SU-DHL-6 (cell line): ENCODE measurements at regions not wholly inside any gene's neighbourhood (a gene's known extent, or its start where the extent isn't known, plus 50 kb on each side); places are given as distances from the start of the nearest gene placed in this dataset.

Experiments used
- H2AFZ ChIP-seq: fragments of 200-600 bp; sonication (generic); 2 replicates; pipeline ENCODE4 v1.6.1; 2014; ENCODE audit warnings: low read depth, mild to moderate bottlenecking, moderate library complexity, mixed read lengths, antibody characterized with exemption, low read length; ENCODE audit not compliant: severe bottlenecking
- H3F3A ChIP-seq: fragments of 200-600 bp; shearing (Covaris generic); 2 replicates; pipeline ENCODE4 v1.6.0; 2016; ENCODE audit warnings: antibody characterized with exemption, mild to moderate bottlenecking; ENCODE audit not compliant: insufficient read depth
- H3K27ac ChIP-seq: fragments of 200-600 bp; sonication (generic); 2 replicates; pipeline ENCODE4 v1.5.1; 2016; ENCODE audit warnings: low read depth, mild to moderate bottlenecking, low read length, moderate library complexity, mixed read lengths
- H3K27me3 ChIP-seq: fragments of 200-600 bp; sonication (generic), shearing (Covaris generic); 2 replicates; pipeline ENCODE4 v1.6.0; 2014; ENCODE audit warnings: mild to moderate bottlenecking, low read length
- H3K36me3 ChIP-seq: fragments of 200-600 bp; sonication (generic); 2 replicates; pipeline ENCODE4 v1.6.1; 2014; ENCODE audit warnings: mild to moderate bottlenecking, low read length, mixed read lengths
- H3K4me2 ChIP-seq: fragments of 300-600, 200-600 bp; shearing (Covaris generic), sonication (generic); 2 replicates; pipeline ENCODE4 v1.6.0; 2014; ENCODE audit warnings: low read length, low read depth, mild to moderate bottlenecking; ENCODE audit not compliant: poor library complexity, severe bottlenecking
- H3K4me3 ChIP-seq: fragments of 200-600 bp; sonication (generic); 2 replicates; pipeline ENCODE4 v1.5.1; 2014; ENCODE audit warnings: antibody characterized with exemption, low read length, mild to moderate bottlenecking, mixed read lengths; ENCODE audit not compliant: insufficient read depth, poor library complexity, severe bottlenecking
- H3K79me2 ChIP-seq: fragments of 200-600 bp; sonication (generic); 2 replicates; pipeline ENCODE4 v1.6.1; 2014; ENCODE audit warnings: mild to moderate bottlenecking, low read length, moderate library complexity; ENCODE audit not compliant: insufficient read depth
- H3K9ac ChIP-seq: fragments of 200-600 bp; sonication (generic); 2 replicates; pipeline ENCODE4 v1.7.0; 2014; ENCODE audit warnings: mild to moderate bottlenecking, low read length
- H3K9me2 ChIP-seq: fragments of 200-600 bp; sonication (generic); replicated peaks from 2 replicates; pipeline ENCODE4 v1.6.1; 2014; ENCODE audit warnings: low read length; ENCODE audit not compliant: insufficient read depth
- H3K9me3 ChIP-seq: fragments of 200-600 bp; sonication (generic); 2 replicates; pipeline ENCODE4 v1.6.1; 2014; ENCODE audit warnings: low read length, mixed read lengths; ENCODE audit not compliant: insufficient read depth
- H4K20me1 ChIP-seq: fragments of 200-600 bp; sonication (generic); 2 replicates; pipeline ENCODE4 v1.6.1; 2014; ENCODE audit warnings: low read depth, mild to moderate bottlenecking, antibody characterized with exemption, low read length, moderate library complexity, mixed read lengths
- EZH2phosphoT487 ChIP-seq: fragments of 200-600 bp; sonication (generic), shearing (Covaris generic); conservative IDR thresholded peaks from 2 replicates; pipeline ENCODE4 v1.6.1; 2018; ENCODE audit warnings: mild to moderate bottlenecking, antibody characterized with exemption, low read length, moderate library complexity, mixed read lengths
- TF ChIP-seq, protein P1 (sequence below): fragments of 200-600 bp; sonication (generic); IDR thresholded peaks from one replicate; pipeline ENCODE4 v1.5.1; 2017; ENCODE audit warnings: antibody characterized with exemption, mild to moderate bottlenecking, low read length, moderate library complexity; ENCODE audit not compliant: insufficient read depth, poor library complexity, severe bottlenecking

- Histone ChIP-seq H3K79me2 (no peaks in the 10 kb centered on the region), H3K9ac (no peak overlapping the region), H3F3A (no peaks in the 10 kb centered on the region), H3K27ac (no peak overlapping the region), H4K20me1 (no peaks in the 10 kb centered on the region), H3K9me3 (no peaks in the 10 kb centered on the region), H3K9me2 (no peaks in the 10 kb centered on the region), H3K4me3 (no peak overlapping the region), H3K36me3 (no peaks in the 10 kb centered on the region), H3K27me3 (no peaks in the 10 kb centered on the region), H2AFZ (no peak overlapping the region), H3K4me2 (no peak overlapping the region)
- TF ChIP-seq, protein P1, sequence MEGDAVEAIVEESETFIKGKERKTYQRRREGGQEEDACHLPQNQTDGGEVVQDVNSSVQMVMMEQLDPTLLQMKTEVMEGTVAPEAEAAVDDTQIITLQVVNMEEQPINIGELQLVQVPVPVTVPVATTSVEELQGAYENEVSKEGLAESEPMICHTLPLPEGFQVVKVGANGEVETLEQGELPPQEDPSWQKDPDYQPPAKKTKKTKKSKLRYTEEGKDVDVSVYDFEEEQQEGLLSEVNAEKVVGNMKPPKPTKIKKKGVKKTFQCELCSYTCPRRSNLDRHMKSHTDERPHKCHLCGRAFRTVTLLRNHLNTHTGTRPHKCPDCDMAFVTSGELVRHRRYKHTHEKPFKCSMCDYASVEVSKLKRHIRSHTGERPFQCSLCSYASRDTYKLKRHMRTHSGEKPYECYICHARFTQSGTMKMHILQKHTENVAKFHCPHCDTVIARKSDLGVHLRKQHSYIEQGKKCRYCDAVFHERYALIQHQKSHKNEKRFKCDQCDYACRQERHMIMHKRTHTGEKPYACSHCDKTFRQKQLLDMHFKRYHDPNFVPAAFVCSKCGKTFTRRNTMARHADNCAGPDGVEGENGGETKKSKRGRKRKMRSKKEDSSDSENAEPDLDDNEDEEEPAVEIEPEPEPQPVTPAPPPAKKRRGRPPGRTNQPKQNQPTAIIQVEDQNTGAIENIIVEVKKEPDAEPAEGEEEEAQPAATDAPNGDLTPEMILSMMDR = no peak
- no peak for TF ChIP-seq EZH2phosphoT487
These were observed 591.8 kb upstream of the ADAMTS16 start for GRCh38 chr5:4548341-4548740.

- Histone ChIP-seq H3K4me2 (no peak overlapping the region), H3K4me3 (no peak overlapping the region), H3K27ac (no peak overlapping the region), H3K36me3 (no peaks in the 10 kb centered on the region), H3K79me2 (no peaks in the 10 kb centered on the region), H3K27me3 (no peaks in the 10 kb centered on the region), H4K20me1 (no peaks in the 10 kb centered on the region), H3K9me3 (no peaks in the 10 kb centered on the region), H3K9ac (no peak overlapping the region), H3F3A (no peaks in the 10 kb centered on the region), H3K9me2 (no peaks in the 10 kb centered on the region), H2AFZ (no peak overlapping the region)
- TF ChIP-seq EZH2phosphoT487 = no peak
- TF ChIP-seq, protein P1 = no peak
These were observed 590.8 kb upstream of the ADAMTS16 start for GRCh38 chr5:4549351-4549750.

DNA sequence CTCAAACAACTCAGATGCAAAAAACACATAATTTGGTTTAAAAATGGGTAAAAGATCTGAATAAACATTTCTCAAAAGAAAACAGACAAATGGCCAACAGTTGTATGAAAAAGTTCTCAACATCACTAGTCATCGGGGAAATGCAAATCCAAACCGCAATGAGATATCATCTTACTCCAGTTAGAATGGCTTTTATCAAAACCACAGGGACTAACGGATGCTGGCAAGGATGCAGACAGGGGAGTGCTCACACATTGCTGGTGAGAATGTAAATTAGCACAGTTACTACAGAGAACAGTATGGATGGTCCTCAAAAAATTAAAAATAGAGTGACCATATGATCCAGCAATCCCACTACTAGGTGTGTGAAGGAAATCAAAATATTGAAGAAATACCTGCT, 589.1 kb upstream of the ADAMTS16 start:
- Histone ChIP-seq H3K4me3 (no peak overlapping the region), H4K20me1 (no peaks in the 10 kb centered on the region), H3K27me3 (no peaks in the 10 kb centered on the region), H3K9me2 (no peaks in the 10 kb centered on the region), H3K27ac (no peak overlapping the region), H3K9me3 (no peaks in the 10 kb centered on the region), H3K36me3 (no peaks in the 10 kb centered on the region), H3K4me2 (no peak overlapping the region), H3K79me2 (no peaks in the 10 kb centered on the region), H3F3A (no peaks in the 10 kb centered on the region), H3K9ac (no peak overlapping the region), H2AFZ (no peak overlapping the region)
- TF ChIP-seq EZH2phosphoT487 = no peak
- TF ChIP-seq, protein P1 = no peak

GRCh38 chr5:4553130-4553529, 587.0 kb upstream of the ADAMTS16 start:
- Histone ChIP-seq H3K27ac (no peak overlapping the region), H3K9ac (no peak overlapping the region), H3K36me3 (no peaks in the 10 kb centered on the region), H3F3A (no peaks in the 10 kb centered on the region), H3K79me2 (no peaks in the 10 kb centered on the region), H3K4me3 (no peak overlapping the region), H3K9me2 (no peaks in the 10 kb centered on the region), H3K9me3 (no peaks in the 10 kb centered on the region), H2AFZ (no peak overlapping the region), H3K4me2 (no peak overlapping the region), H3K27me3 (no peaks in the 10 kb centered on the region), H4K20me1 (no peaks in the 10 kb centered on the region)
- no peak for TF ChIP-seq EZH2phosphoT487
- TF ChIP-seq, protein P1 = no peak
